ENCODE measurements at regions not wholly inside any gene's neighbourhood (a gene's known extent, or its start where the extent isn't known, plus 50 kb on each side); places are given as distances from the start of the nearest gene placed in this dataset.

GRCh38 chr3:40642812-40643211 is 118.1 kb downstream of the ZNF621 start:
- intact Hi-C loops (cut with micrococcal nuclease): no loop called here

GRCh38 chr3:40645883-40646282 is 121.1 kb downstream of the ZNF621 start:
- intact Hi-C loops (cut with micrococcal nuclease): no loop called here

- intact Hi-C loops (cut with micrococcal nuclease): no loop called here
Observed at GRCh38 chr3:40649346-40649745, 124.6 kb downstream of the ZNF621 start.

GRCh38 chr3:40652072-40652471 is 127.3 kb downstream of the ZNF621 start:
- intact Hi-C loops (cut with micrococcal nuclease): no loop called here

- intact Hi-C loops (cut with micrococcal nuclease): no loop called here
Observed at GRCh38 chr3:40653001-40653400, 128.2 kb downstream of the ZNF621 start.

GRCh38 chr3:40653878-40654277 is 129.1 kb downstream of the ZNF621 start:
- intact Hi-C loops (cut with micrococcal nuclease): no loop called here

GRCh38 chr3:40655551-40655950 is 130.8 kb downstream of the ZNF621 start:
- intact Hi-C loops (cut with micrococcal nuclease): no loop called here

- intact Hi-C loops (cut with micrococcal nuclease): no loop called here
Observed at GRCh38 chr3:40657623-40658022, 132.9 kb downstream of the ZNF621 start.

- intact Hi-C loops (cut with micrococcal nuclease): no loop called here
Observed at GRCh38 chr3:40658305-40658704, 133.5 kb downstream of the ZNF621 start.

- intact Hi-C loops (cut with micrococcal nuclease): no loop called here
Observed at GRCh38 chr3:40660554-40660953, 135.8 kb downstream of the ZNF621 start.

- intact Hi-C loops (cut with micrococcal nuclease): no loop called here
Observed at GRCh38 chr3:40661284-40661683, 136.5 kb downstream of the ZNF621 start.

GRCh38 chr3:40663280-40663679 is 138.5 kb downstream of the ZNF621 start:
- intact Hi-C loops (cut with micrococcal nuclease): no loop called here

- intact Hi-C loops (cut with micrococcal nuclease): no loop called here
Observed at GRCh38 chr3:40669176-40669575, 144.4 kb downstream of the ZNF621 start.

- intact Hi-C loops (cut with micrococcal nuclease): no loop called here
Observed at GRCh38 chr3:40672861-40673260, 148.1 kb downstream of the ZNF621 start.

GRCh38 chr3:40677321-40677720 is 152.6 kb downstream of the ZNF621 start:
- intact Hi-C loops (cut with micrococcal nuclease): no loop called here

GRCh38 chr3:40677749-40678148 is 153.0 kb downstream of the ZNF621 start:
- intact Hi-C loops (cut with micrococcal nuclease): no loop called here

- intact Hi-C loops (cut with micrococcal nuclease): no loop called here
Observed at GRCh38 chr3:40679290-40679689, 154.5 kb downstream of the ZNF621 start.

- intact Hi-C loops (cut with micrococcal nuclease): no loop called here
Observed at GRCh38 chr3:40680685-40681657, 156.2 kb downstream of the ZNF621 start.

GRCh38 chr3:40681658-40682055 is 156.9 kb downstream of the ZNF621 start:
- intact Hi-C loops (cut with micrococcal nuclease): no loop called here

GRCh38 chr3:40689837-40690236 is 165.1 kb downstream of the ZNF621 start:
- intact Hi-C loops (cut with micrococcal nuclease): no loop called here

- intact Hi-C loops (cut with micrococcal nuclease): no loop called here
Observed at GRCh38 chr3:40690749-40691451, 166.1 kb downstream of the ZNF621 start.

- intact Hi-C loops (cut with micrococcal nuclease): no loop called here
Observed at GRCh38 chr3:40691452-40691861, 166.7 kb downstream of the ZNF621 start.

Measured in T-helper 2 cell treated with Interferon-gamma antibody and Interleukin-4, amounts not matched to agents 100 ng/mL and 5 ng/mL, for 36 hours (primary cell).